A673 (cell line): ENCODE measurements at regions not wholly inside any gene's neighbourhood (a gene's known extent, or its start where the extent isn't known, plus 50 kb on each side); places are given as distances from the start of the nearest gene placed in this dataset.

Experiments used
- BruUV-seq: library from RNA; stranded (reverse); fragments of 400-500 nt; replicated peaks from 2 replicates; lab custom pipeline; 2021; lab: Mats Ljungman, UMichigan
- CTCF ChIA-PET: fragments of 300-600 bp; sonication (Branson Sonifier 250); formaldehyde crosslinking; loops from one replicate; lab custom pipeline; 2022; ENCODE audit warnings: antibody characterized with exemption; lab: Charles Lee
- POLR2A ChIA-PET: fragments of 300-600 bp; sonication (Branson Sonifier 250); formaldehyde crosslinking; loops from one replicate; lab custom pipeline; 2022; ENCODE audit warnings: antibody characterized with exemption; ENCODE audit not compliant: low non-redundant PET; lab: Charles Lee
- DNase-seq: peaks from one replicate; pipeline ENCODE4 v3.0.0-alpha.2; 2015; ENCODE audit warnings: low spot score
- H3K27ac ChIP-seq: fragments of 200-600 bp; sonication (generic); 2 replicates; pipeline ENCODE4 v1.5.1; 2016; ENCODE audit warnings: mixed run types, low read depth, mild to moderate bottlenecking, mixed read lengths, antibody characterized with exemption, low read length; ENCODE audit not compliant: poor library complexity, severe bottlenecking
- H3K27me3 ChIP-seq: fragments of 200-600 bp; sonication (generic); replicated peaks from 2 replicates; pipeline ENCODE4 v1.6.1; 2017; ENCODE audit warnings: mixed run types, low read depth, mild to moderate bottlenecking, mixed read lengths, antibody characterized with exemption, low read length; ENCODE audit not compliant: insufficient read depth, poor library complexity
- H3K36me3 ChIP-seq: fragments of 200-600 bp; sonication (generic); 2 replicates; pipeline ENCODE4 v1.6.1; 2016; ENCODE audit warnings: mixed run types, mild to moderate bottlenecking, mixed read lengths, antibody characterized with exemption, low read length; ENCODE audit not compliant: insufficient read depth, poor library complexity, severe bottlenecking
- H3K4me1 ChIP-seq: fragments of 200-600 bp; sonication (generic); 2 replicates; pipeline ENCODE4 v1.6.1; 2017; ENCODE audit warnings: mixed run types, mild to moderate bottlenecking, mixed read lengths, antibody characterized with exemption, low read length; ENCODE audit not compliant: insufficient read depth, poor library complexity, severe bottlenecking
- H3K4me3 ChIP-seq: fragments of 200-600 bp; sonication (generic); 2 replicates; pipeline ENCODE4 v1.5.1; 2016; ENCODE audit warnings: low read depth, mixed run types, mild to moderate bottlenecking, mixed read lengths, low read length; ENCODE audit not compliant: poor library complexity, severe bottlenecking
- H3K9me3 ChIP-seq: fragments of 200-600 bp; sonication (generic); 2 replicates; pipeline ENCODE4 v1.6.1; 2016; ENCODE audit warnings: mixed run types, low read depth, mild to moderate bottlenecking, mixed read lengths, antibody characterized with exemption, low read length; ENCODE audit not compliant: poor library complexity, severe bottlenecking
- EZH2 ChIP-seq: fragments of 200-600 bp; sonication (generic); IDR thresholded peaks from 2 replicates; pipeline ENCODE4 v1.6.1; 2017; ENCODE audit warnings: borderline replicate concordance, low read depth, mild to moderate bottlenecking, mixed read lengths, antibody characterized with exemption, low read length; ENCODE audit not compliant: poor library complexity, severe bottlenecking
- intact Hi-C: fragments of 100-400 bp; cut with micrococcal nuclease; formaldehyde crosslinking; loops from one replicate; pipeline ENCODE4 v1.10.0; 2022; ENCODE audit not compliant: unreplicated experiment
- TF ChIP-seq, protein P1 (sequence below): fragments of 300-800, 200-600 bp; sonication (generic); conservative IDR thresholded peaks from 2 replicates; pipeline ENCODE4 v1.5.1; 2017; ENCODE audit warnings: low read depth, mild to moderate bottlenecking, antibody characterized with exemption, low read length, moderate library complexity, mixed read lengths

DNA sequence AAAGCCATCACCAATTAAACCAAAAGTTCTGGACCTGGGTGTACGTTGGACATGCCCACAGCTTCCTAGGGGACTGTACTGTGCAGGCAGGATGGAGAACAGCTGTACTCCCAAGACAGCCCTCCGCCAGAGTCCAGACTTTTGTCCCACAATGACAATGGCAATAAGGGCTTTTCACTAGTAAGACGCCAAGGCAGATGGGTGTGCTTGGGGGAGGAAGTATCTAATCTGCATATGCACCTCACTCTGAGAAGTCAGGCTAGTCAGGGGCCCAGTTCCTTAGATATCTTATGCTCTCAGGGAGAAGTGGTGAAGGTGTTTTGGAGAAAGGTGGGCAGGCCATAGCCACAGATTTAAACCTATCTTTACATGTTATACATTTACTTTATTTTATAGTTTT is 85.1 kb upstream of the USP47 start:
- Histone ChIP-seq H3K27ac (no peak overlapping the region), H3K27me3 (peaks cover 40% of the 10 kb centered on the region), H3K4me3 (no peak overlapping the region), H3K9me3 (no peaks in the 10 kb centered on the region), H3K4me1 (no peaks in the 10 kb centered on the region), H3K36me3 (no peaks in the 10 kb centered on the region)
- TF ChIP-seq, protein P1, sequence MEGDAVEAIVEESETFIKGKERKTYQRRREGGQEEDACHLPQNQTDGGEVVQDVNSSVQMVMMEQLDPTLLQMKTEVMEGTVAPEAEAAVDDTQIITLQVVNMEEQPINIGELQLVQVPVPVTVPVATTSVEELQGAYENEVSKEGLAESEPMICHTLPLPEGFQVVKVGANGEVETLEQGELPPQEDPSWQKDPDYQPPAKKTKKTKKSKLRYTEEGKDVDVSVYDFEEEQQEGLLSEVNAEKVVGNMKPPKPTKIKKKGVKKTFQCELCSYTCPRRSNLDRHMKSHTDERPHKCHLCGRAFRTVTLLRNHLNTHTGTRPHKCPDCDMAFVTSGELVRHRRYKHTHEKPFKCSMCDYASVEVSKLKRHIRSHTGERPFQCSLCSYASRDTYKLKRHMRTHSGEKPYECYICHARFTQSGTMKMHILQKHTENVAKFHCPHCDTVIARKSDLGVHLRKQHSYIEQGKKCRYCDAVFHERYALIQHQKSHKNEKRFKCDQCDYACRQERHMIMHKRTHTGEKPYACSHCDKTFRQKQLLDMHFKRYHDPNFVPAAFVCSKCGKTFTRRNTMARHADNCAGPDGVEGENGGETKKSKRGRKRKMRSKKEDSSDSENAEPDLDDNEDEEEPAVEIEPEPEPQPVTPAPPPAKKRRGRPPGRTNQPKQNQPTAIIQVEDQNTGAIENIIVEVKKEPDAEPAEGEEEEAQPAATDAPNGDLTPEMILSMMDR: no peak
- no peak for TF ChIP-seq EZH2
- no TSS peak for BruUV-seq
- ChIA-PET POLR2A (no interaction called here), CTCF (no interaction called here)
- intact Hi-C loops: no loop called here
- no peak for DNase-seq

DNA sequence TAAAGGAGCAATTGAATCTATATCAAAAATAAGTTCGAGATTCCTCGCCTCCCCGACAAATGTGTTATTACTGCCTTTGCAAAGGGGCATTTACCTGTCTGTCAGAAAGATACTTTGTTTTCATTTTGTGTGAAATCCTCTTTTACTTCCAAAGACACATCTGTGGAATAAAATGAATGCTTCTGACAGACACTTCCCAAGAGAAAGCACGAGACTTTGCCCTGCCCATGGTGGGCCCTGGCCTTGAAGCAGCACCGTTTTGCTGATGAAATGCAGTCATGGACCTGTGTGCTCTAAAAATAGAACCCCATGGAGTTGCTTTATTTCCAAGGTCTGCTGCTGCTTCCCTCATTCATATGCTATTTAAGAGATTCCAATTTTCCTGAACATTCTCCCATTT is 85.9 kb upstream of the USP47 start:
- CTCF ChIA-PET: no interaction called here
- POLR2A ChIA-PET: no interaction called here
- BruUV-seq: no TSS peak
- no peak for DNase-seq
- no peaks in the 10 kb centered on the region for H3K36me3 ChIP-seq
- TF ChIP-seq EZH2: no peak
- TF ChIP-seq, protein P1: no peak
- no peak overlapping the region for H3K27ac ChIP-seq
- no peaks in the 10 kb centered on the region for H3K9me3 ChIP-seq
- peaks cover 36% of the 10 kb centered on the region for H3K27me3 ChIP-seq
- H3K4me1 ChIP-seq: no peaks in the 10 kb centered on the region
- H3K4me3 ChIP-seq: no peak overlapping the region
- intact Hi-C loops: no loop called here

DNA sequence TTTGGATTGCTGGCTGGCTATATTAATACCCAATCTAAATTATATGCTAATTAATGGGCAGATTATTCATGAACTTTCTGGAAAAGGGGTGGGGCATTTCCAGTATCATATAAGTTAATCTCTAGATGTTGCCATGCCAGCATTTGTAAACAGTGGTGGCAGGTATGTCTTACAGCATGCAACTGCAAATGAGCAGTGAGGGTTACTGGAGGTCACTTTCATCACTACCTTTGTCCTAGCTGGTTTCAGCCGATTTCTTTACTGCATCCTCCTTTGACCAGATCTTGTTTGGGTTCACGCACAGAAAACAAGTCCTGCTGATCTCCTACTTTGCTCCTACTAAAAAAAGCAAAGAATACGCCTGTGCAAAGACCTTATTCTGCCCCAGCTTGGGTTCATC is 89.1 kb upstream of the USP47 start:
- DNase-seq: no peak
- Histone ChIP-seq H3K27ac (no peak overlapping the region), H3K4me3 (no peak overlapping the region), H3K27me3 (peaks cover 38% of the 10 kb centered on the region), H3K36me3 (no peaks in the 10 kb centered on the region), H3K4me1 (no peaks in the 10 kb centered on the region), H3K9me3 (no peaks in the 10 kb centered on the region)
- no peak for TF ChIP-seq EZH2
- TF ChIP-seq, protein P1: no peak
- POLR2A ChIA-PET: no interaction called here
- no TSS peak for BruUV-seq
- CTCF ChIA-PET: no interaction called here
- intact Hi-C loops: no loop called here
